ENCODE measurements at regions not wholly inside any gene's neighbourhood (a gene's known extent, or its start where the extent isn't known, plus 50 kb on each side); places are given as distances from the start of the nearest gene placed in this dataset.
A peak's percentile ranks its signal among the peaks of the same experiment; 100 is the strongest.

DNA sequence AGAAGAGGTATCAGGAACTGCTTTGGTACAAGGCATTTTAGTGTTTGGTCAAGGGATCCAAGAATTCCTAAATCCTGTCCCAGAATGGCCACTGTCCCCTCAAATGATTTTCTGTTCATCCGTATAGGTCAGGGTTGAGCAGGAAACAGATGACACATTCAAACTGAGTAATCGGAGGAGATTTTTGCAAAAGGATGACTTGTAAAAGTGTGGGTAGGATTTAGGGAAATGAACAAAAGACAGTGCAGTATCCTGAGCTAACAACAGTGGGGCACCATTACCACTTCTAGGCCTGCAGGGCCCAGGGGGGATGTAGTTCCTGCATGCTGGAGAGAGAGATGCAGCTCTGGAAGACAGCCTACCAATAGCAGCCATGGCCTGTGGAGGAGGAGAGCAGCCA, 290.1 kb downstream of the ZSWIM6 start:
- no peak for DNase-seq (ENCODE audit: low read depth in 2 of 2)

DNA sequence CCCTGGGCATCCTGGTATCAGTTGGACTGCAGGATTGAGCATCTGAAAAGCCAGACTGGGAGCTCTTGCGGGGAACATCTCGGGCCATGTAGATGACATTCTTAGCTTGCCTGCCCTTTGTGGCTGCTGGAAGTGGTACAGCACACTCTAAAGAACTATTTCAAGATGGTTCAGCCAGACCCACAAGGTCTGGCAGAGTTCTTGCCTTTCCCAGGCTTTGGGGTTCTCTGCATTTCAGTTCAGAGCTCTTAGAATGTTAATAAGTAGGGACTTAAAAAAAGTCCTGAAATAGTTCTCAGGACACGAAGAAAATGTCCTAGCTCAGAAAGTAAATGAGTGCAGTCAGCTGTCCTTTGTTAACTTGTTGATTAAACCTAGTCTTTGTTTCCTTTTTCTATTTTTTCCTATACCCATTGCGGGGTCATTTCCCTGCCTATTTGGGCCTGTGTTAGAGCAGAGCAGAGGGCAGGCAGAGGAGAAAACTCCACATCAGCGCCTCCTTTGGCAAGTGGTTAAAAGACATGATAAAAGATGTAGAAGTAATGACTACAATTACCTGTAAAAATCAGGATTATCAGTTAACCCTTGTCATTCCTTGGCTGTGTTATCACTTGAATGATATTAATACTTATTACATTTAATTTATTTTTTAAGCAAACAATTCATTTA, 291.5 kb downstream of the ZSWIM6 start:
- DNase-seq (ENCODE audit: low read depth in 2 of 2): no peak

DNA sequence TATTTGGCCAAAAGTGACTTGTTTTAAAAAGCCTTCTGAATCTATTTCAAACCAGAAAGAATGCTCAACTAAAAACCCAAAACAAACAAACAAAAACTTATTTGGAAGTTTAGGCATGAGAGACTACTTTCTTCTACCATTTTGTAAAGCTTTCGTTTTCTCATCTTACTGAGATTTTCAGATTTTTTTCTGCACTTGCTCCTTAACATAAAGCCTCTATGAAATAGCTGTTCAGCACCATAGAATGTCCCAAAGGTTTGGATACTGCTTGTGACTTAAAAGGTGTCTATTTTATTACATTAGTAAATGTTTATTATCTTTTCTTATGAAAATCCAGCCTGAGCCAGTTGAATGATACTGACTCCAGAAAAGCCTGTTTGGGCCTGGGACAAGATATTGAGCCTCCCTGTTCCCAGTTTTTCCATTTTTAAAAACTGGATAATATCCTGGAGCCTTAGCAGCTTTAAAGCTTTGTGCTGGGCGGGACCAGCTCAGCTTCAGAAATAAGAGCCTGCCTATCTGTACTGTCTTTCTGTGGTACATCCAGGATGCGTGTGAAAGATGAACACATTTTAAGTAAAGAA, 292.6 kb downstream of the ZSWIM6 start:
- DNase-seq (ENCODE audit: low read depth in 2 of 2): no peak

DNA sequence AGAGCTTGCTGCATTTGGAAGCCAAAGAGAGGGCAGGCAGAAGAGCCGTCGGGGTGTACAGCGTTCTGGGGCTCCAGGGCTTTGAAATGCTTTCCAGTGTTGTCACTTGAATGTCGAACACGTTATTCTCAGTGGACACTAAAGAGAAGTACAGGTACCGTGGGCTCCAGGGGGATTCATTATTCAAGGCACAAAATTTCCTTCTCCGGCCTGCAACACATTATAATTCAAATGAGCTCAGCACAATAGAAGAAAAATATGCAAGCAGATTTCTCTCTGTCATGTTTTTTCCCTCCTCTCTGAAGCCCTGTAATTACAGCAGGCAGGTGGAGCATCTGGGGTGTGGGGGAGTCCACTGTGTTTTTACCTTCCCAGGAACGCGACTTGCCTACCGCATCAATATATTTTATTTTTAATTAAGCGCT, 293.1 kb downstream of the ZSWIM6 start:
- DNase-seq (ENCODE audit: low read depth in 2 of 2): no peak

DNA sequence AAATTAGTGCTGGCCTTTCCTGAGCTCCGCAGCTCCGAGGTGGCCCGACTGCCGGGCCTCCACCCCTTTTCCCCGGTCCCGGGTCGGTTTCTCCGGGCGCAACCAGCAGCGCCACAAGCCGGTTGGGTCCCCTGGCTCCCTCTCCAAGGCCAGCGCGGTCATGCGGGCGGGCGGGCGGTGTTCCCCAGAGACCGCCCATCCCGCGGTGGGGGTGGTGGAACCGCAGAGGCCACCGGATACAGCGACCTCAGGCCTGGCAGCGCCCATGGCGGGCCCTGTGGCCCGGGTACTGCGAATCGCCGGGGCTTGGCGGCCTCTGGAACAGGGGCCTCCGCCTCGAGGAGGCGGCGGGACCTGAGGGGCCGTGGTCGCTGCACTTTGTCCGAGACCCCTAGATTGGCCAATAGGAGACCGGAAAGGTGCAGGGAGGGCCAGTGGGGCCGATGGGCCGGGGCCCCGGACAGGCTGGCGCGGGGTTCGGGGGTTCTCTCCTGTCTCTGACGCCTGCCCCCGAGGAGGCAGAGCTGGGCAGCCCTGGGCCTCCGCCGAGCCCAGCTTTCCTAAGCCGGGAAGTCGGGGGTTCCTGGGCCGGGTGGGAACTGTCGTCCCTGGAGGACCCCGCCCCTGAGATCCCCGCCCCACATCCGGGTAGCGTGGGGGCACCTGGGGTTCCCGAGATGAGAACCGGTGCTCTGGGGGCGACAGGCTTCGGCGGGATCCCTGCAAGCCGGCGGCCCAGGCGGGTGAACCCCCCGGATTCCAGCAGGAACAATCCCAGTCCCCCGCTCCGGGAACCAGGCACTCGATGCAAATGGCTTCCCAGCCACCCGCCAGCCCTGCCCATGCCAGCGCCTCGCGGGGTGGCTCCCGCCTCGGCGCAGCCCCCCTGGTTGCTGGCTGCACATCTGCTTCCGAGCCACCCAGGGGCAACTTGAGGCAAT, 293.9 kb downstream of the ZSWIM6 start:
- peak; percentile 27 to 34 for DNase-seq (ENCODE audit: low read depth in 2 of 2)

DNA sequence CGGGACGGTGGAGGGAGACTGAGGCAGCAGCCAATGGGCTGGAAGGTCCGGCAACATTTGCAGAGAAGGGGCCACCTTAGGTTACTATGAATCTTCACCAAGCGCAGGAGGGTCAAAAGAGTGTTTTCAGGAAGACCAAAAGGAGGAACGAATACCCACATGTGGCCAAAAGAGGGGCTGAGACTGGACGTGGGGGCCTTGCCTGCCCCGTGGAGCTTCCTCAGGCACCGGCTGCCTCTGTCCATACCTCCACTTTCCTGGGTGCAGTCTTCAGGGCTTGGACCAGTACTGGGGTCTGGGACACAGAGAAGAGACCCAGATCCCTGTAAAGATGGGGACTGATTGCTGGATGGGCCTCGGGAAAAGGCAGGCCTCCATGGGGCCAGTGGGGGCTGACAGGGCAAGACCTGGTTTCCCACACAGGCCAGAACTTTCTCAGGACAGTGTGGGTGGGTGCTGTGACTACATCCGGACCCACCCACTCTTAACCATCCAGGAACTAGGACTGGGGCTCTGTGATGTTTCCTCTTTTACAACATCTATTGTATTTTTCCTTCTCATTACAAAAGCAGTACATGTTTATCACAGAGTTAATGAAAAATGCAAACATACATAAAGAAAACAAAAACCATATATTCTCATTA, 294.7 kb downstream of the ZSWIM6 start:
- no peak for DNase-seq (ENCODE audit: low read depth in 2 of 2)

DNA sequence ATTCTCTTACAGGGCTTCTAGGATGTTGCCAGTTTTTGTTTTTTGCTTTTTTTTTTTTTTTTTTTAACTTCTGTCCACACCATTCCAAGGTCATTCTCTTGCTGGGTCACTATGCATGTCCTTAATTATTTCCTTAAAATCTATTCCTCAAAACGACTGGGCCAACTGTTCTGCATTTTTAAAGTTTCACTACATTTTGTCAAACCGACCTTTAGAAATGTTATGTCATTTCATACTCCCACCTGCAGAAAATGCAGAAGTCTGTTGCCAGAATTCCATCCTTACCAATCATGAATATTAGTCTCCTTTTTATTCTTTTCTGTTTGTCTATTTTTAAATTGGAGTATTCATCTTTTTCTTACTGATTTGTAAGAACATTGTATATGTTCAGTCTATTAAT, 295.5 kb downstream of the ZSWIM6 start:
- DNase-seq (ENCODE audit: low read depth in 2 of 2): no peak

DNA sequence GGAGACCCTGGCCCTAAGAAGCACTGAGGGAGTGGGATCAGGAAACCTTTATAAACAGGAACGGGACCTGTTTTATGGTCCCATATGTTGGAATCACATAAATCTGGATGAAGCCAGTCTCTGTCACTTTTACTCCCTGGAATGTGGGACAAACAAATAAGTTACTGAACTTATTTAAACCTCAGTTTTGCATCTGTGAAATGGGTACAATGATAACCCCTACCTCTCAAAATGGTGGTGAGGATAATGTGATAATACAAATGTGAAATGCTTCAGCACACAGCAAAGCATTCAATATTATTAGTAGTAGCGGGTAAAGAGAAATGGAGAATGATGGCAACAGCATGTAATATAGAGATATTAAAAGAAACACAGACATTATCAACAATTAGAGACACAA, 298.9 kb downstream of the ZSWIM6 start:
- no peak for DNase-seq (ENCODE audit: low read depth in 2 of 2)

DNA sequence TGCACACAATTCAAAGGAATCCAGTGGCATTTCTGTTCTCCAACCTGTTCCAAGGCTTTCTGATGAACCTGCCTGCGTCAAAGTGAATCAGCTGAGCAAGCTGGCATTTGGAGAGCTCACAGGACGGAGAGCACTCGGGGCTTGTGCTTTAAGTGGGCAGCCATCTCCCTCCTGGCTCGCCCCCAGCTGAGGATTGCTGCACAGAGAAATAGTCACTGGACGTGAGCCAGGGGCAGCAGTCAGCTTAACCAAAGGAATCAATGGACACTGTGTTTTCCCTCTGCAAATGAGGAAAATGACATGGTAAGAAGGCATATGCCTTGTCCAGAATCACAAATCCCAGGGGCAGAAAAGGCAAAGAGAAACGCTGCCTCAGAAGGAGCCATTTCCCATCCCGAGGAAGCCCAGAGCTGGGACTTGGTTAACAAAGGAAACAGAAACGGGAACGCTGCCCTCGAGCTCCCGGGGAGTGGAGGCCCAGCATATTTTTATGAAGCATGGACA, 299.4 kb downstream of the ZSWIM6 start:
- no peak for DNase-seq (ENCODE audit: low read depth in 2 of 2)

DNA sequence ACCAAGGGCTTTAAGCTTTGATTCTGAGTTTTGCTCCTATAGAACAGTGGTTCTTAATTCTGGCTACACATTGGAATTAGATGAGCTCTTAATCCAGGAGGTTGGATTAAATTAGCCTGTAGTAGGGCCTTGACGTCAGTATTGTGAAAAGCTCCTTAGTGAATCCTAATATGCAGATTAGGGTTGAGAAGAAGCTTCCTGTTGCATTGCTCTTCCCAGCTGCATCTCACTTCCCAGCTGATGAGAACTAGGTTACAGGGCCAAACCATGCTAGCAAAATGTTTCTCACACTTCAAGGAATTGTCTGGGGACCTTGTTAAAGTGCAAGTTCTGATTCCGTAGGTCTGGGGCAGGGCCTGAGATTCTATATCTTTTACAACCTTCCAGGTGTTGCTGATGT, 300.0 kb downstream of the ZSWIM6 start:
- no peak for DNase-seq (ENCODE audit: low read depth in 2 of 2)

DNA sequence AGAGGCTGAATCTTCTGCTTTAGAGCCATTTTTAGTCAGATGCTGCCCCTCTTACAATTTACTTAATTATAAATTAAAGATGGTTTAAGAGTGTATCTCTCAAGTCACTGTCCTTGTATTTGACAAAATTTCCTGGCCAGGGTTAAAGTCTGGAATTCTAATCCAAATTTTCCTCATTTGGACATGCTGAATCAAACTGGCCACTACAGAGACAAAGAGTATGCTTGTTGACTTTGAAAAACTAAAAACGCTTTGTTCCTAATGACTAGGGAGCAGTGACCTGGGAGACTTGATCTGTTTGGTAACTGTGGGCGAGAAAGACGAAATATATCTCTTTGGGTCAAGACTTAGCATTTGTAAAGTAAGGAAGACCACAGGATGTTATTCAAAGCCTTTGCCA, 303.2 kb downstream of the ZSWIM6 start:
- no peak for DNase-seq (ENCODE audit: low read depth in 2 of 2)

DNA sequence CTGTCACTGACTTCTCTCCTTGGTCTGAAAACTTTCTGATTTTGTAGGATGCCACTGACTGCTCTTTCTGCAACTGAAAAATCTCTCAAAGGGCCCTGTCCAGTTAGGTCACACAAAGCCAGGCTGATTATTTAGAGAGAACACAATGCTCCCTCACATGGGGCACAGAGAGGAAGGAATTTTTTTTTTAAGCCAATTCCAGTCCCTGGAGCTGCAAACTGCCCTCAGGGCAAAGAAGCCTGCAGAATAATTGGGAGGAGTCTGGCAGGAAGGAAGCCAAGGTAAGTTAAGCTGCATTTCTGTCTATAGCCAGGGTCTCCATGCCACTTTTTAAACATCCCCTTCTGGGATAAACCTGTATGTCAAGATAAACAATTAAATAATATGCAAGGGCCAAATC, 305.5 kb downstream of the ZSWIM6 start:
- DNase-seq (ENCODE audit: low read depth in 2 of 2): no peak

DNA sequence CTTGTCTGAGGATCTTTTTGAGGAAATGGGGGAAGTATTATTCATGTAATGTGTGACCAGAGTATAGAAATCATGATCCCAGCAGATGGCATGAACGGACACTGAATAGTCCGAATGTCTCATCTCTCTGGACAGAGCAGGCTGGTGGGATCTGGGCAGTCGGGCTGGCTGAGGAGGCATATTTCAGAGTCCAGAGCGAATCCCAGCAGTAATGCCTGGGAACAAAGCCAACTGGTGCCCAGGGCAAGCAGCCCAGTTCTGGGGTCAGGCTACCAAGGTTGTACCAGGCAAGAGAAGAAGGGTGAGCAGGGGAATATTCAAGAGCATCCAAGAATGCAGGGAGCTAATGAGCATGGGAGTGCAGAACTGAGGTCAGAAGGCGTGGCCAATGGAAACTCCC, 306.4 kb downstream of the ZSWIM6 start:
- DNase-seq (ENCODE audit: low read depth in 2 of 2): no peak

DNA sequence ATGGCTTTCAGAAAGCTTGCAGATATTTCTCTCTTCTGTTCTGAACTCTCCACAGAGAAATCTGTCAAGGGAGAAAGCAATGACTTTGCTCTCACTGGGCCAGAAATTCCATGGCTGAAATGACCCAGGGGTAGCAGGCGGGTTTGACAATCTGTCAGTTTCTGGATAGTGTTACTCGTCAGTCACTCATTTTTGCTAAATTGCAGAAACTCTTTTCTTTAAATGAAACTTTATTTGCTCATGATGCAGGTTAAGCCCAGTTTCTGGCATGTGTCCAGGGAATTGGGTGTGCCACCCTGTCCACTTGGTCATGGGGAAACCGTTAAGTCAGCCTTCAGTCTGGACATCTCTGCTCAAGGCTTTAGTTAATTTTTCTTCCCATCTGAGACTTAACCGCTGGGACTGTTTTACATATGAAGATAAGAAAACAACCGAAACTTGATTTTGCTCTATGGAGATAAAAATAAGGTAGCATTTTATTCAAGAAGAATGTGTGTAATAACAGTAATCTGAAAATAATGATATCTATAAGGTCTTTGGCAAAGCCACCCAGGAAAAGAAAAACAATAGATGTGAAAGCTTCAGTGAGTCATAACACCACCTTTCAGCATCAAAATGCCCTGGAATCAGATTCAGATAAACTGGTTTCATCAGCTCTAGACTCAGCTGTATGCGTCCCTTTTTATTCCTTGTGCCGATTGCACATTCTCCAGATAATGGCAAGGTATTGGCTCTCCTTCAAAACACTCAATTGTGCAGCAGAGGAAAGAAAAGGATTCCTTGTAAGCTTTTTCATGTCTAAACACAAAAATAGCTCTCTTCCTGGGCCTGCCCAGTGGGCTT, 308.3 kb downstream of the ZSWIM6 start:
- DNase-seq (ENCODE audit: low read depth in 2 of 2): no peak

DNA sequence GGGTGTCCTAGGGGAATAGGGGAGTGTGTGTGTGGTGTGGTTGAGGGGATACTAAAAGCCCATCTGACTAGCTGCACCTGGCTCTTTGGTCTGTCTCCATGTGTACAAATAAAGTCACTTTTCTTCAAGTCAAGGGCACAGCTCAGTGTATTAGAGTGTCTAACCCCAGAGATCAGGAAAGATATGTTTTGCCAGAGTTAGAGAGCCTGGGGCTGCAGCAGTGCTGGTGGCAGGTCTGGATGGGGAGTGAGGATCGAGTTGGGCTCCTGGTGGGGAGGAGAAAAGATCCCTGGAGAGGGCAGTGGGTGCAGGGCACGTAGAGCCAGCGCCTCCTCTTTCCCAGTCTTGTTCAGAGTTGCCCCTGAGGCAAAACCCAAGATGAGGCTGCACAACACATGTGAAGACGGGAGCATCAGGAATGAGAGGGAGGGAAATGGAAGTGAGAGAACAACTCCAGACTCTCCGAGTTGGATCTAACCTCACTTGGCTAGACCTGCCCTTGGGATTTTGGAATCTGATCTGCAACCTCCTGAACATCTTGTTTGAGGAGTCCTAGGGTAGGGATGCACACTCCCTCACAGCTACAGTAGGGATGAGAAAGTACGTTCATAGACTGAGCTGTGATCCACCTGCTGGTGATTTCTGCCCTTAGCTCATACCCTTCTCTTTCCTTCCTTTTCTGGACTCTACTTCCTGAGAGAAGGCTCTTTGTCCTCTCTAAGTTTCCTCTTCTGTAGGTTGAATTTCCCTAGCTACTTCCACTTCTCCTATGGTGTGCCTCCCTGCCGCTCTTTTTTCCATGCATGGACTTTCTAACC, 309.9 kb downstream of the ZSWIM6 start:
- no peak for DNase-seq (ENCODE audit: low read depth in 2 of 2)

DNA sequence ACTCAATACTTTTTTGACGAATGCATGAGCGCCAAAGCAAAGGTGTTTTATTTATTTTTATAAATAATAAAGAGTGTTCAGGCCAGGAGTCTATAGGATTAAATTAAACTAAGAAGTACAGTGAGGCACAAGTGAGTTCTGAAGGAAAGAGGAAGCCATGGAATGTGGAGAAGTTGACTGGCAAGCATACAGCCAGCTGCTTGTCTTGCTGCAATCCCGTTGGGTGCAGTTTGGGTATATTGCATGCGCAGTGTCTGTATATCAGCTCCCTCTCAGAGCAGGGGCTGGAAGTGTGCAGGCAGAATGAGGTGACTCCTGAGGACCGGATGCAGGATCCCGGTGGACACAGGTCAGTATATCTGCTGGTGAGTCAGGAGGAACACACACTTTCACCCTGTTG, 315.6 kb downstream of the ZSWIM6 start:
- DNase-seq (ENCODE audit: low read depth in 2 of 2): no peak

DNA sequence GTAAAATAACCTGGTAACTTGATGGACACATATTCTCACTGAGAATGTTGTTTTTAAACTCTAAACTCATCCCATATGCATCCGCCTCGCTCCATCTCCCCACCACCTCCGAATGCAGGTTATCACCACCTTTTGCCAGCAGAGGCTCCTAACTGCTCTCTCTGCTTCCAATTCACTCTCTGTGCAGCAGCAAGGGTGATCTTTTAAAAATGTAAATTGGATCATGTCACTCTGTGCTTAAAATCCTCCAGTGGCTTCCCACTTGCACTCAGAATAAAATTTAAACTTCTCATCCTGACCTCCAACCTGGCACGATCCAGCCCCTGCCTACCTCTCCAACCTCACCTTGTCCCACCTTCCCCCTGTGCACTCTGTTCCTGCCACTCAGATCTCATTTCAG, 317.2 kb downstream of the ZSWIM6 start:
- DNase-seq (ENCODE audit: low read depth in 2 of 2): no peak

DNA sequence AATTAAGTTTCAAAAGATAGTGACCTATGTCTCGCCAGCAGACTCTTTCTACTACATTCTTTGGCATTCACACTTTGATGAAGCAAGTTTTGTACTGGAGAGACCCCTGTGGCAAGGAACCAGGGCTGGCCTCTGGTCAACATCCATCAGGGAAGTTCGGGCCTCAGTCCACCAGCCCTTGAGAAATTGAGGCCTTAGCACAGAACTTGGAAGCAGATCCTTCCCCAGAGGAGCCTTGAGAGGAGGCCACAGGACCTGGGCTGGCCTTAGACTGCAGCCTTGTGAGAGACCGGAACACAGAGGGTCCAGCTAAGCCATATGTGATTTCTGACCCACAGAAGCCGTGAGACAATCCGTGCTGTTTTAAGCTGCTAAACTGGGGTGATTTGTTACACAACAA, 317.9 kb downstream of the ZSWIM6 start:
- DNase-seq (ENCODE audit: low read depth in 2 of 2): no peak

DNA sequence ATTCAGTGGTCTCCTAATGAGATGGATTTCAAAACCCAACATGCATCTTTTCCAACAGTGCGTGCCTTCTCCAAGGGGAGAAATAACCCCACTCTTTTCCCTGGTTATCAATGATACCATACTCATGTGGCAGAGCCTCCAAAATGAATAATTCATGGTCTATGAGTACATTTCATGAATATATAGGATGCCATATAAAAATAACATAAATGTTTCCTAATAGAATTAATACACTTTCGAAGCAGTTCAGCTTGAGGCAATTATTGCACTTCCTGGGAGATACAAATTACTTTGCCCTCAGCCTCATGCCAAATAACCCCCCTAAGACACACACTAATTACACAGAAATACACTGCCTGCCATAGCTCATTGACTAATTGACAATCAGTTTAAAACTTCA, 318.6 kb downstream of the ZSWIM6 start:
- DNase-seq (ENCODE audit: low read depth in 2 of 2): no peak

DNA sequence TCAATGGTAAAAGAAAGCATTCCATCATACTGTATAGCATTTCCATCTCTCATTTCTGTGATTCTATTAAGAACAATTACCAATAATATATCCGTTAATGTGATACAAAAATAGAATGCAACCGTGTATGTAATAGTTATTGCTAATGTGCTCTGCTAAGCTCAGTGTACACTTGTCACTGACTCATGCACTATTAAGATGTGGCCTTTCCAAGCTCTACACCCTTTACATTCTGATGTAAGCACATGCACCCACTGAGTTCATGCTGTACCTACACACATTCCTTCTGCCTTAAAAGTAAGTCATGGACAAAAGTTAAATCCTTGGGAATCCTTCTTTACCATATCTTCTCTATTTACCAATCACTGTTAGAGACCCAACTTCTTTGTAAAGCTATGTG, 319.1 kb downstream of the ZSWIM6 start:
- no peak for DNase-seq (ENCODE audit: low read depth in 2 of 2)

Measured in stimulated activated CD4-positive, alpha-beta T cell treated with anti-CD3 and anti-CD28 coated beads, Interleukin-4, amount 100 ng/mL, for 48 hours (primary cell).